ENCODE measurements at regions not wholly inside any gene's neighbourhood (a gene's known extent, or its start where the extent isn't known, plus 50 kb on each side); places are given as distances from the start of the nearest gene placed in this dataset.
"Not testable (repeated sequence)": the region's sequence is repeated elsewhere in the genome, so short reads cannot be mapped to it uniquely, and the experiment has no call there.

DNA sequence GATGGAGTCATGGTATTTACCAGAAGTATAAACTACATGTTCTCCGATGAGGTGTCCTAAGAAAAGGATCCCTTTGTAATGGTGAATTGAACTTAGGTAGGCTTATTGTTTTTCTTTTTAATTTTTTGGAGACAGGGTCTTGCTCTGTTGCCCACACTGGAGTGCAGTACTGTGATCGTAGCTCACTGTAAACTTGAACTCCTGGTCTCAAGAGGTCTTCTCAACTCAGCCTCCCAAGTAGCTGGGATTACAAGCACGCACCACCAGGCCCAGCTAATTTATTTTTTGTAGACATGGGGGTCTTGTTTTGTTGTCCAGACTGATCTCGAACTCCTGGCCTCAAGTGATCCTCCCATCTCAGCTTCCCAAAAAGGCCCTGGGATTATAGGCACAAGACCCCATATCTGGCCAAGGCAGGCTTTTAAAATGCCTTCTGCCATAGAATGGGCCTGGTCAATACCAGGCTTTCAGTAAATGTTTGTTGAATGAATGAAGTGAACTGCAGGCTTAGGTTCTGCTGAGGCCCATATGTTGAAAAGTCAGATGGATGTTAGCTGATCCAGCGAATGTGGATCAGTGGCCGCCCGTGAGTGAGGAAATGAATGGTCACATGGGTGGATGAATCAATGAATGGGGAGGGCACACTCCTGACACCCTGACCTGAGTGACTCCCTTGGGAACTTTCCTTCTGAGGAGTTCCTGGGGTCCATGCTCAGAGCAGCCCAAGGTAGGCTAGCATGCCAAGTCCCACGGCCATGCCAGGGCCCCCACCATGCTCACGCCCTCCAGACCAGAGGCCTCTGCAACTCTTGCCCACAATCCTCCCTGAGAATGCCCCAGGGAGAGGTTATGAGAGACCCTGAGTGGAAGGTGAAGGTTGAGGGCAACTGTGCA lies 118.0 kb upstream of the MYCN start:
- no peak for DNase-seq (ENCODE audit: low read depth)

DNA sequence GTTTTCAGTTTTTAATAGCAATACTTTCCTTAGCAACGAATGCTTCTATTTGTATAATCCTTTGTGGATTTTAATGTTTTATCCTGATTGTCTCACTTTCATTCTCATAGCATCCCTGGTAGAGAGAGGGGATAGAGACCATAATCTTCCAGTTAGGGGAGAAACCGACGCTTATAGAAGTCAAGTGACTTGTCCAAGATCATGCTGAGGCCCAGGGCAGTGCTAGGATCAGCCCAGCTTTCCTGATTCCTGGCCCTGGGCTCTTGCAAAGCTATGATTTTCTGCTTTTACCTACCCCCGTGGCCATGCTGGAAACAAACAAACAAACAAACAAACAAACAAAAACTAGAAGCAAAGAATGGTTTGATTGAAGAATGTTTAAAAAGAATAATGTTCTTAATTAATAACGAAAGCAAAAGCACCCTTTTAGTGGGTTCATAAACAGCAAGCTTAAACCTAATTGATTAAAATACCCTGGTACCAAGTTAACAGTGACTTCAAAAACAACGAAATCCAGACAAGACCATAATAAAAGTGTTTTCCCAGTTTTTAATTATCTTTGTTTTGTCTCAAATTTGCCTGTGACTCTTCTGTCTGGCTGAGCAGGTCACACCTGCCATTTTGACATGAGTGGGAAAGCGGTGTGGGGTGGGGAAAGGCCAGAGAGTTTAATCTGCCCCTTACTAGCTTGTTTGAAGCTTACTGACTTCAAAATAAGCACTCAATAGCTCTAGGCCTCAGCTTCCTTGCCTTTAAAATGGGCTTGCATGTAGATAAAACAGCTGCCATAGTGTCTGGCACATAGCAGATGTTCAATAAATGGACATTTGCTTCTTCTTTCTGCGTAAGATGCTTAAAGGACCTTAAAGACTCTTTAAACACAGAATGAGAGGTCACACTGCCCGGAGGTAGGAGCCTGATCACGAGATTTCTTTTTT lies 116.6 kb upstream of the MYCN start:
- DNase-seq (ENCODE audit: low read depth): no peak

GRCh38 chr2:15824467-15824866 lies 115.9 kb upstream of the MYCN start:
- DNase-seq (ENCODE audit: low read depth): not testable (repeated sequence)

DNA sequence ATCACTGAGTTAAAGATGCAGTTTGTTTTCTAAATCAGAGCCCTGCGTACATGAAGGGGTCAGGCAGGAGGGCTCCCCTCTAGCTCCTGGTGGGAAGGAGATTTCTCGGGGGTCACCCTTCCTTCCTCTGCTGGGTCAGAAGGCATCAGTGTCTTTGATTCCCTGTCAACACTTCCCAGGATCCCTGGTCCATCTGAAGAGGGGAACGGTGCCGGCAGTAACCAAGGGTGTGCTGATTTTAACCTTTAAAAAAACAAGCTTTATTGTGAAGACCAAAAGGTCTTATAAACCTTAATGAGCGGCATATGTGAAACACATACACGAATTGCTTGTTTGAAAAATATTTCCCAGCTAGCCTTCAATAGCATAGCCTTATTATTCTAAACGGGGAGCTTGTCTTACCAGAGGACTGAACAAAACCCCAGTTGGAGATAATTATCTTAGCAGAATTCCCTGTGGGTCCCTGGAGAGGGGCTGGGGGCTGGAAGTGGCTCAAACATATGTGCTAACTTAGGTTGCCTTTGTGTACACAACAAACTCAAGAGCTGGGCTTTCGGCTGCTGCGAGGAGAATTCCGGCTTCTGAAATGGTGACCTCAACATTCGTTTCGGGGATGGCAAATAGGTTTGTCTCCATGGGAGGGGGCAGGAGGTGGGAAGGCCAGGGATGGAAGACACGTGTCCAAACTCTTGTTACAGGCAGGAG lies 114.9 kb upstream of the MYCN start:
- no peak for DNase-seq (ENCODE audit: low read depth)

- DNase-seq (ENCODE audit: low read depth): no peak
Measured at GRCh38 chr2:15826273-15826717, 114.1 kb upstream of the MYCN start.

GRCh38 chr2:15827001-15827400 lies 113.3 kb upstream of the MYCN start:
- no peak for DNase-seq (ENCODE audit: low read depth)

GRCh38 chr2:15828576-15828975 lies 111.8 kb upstream of the MYCN start:
- no peak for DNase-seq (ENCODE audit: low read depth)

DNA sequence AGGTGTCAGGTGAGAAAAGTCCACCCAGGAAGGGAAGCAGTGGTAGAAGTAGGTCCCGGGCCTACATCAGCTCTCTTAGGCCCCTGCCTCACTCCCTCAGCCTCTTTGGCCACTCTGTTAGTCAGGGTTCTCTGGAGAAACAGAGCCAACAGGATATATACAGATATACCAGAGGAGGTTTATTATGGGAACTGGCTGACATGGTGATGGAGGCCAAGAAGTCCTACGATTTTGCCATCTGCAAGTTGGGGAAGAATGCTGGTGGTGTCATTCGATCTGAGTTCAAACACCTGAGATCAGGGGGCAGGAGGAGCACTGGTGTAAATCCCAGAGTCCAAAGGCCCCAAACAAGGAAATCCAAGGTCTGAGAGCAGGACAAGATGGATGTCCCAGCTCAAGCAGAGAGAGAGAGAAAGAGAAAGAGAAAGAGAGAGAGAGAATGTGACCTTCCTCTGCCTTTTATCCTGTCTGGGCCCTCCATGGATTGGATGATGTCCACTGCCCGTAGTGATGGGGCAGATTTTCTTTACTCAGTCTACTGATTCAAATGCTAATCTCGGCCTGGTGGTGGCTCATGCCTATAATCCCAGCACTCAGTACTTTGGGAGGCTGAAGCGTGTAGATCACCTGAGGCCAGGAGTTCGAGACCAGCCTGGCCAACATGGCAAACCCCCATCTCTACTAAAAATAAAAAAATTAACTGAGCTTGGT lies 111.1 kb upstream of the MYCN start:
- DNase-seq (ENCODE audit: low read depth): no peak

DNA sequence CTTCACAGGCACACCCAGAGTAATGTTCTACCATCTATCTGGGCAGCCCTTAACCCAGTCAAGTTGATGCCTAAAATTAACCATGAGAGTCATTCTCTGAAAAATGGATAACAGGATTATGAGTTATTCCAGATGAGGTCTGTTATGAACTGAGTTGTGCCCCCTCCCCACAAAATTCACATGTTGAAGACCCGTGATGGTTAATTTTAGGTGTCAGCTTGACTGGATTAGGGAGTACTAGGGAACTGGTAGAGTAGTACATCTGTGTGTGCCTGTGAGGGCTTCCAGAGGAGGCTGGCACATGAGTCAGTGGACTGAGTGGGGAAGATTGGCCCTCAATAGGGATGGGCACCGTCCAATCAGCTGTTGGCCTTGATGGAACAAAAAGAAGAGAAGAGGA lies 110.4 kb upstream of the MYCN start:
- no peak for DNase-seq (ENCODE audit: low read depth)

DNA sequence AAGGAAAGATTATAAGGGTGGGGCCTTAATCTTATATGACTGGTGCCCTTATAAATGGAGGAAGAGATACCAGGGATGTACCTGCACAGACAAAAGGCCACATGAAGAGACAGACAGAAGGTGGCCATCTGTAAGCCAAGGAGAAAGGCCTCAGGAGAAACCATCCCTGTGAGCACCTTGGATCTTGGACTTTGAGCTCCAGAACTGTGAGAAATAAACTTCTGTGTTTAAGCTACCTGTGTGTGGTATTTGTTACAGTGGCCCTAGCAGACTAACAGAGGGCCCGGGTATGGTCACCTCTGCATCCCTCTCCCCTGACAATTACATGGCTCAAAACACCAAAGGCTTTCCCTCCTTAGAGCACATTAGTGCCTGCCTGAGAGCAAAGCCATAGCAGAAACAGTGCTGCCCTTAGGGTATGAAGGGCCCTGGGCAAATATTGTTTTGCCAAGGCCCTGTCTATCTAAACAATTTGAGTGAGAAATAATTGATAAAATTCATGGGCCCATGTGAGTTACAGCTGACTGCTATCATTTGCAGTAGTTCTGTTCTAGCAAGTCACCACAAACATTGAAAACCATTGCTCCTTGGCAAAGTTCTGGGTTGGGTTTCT lies 109.3 kb upstream of the MYCN start:
- no peak for DNase-seq (ENCODE audit: low read depth)

DNA sequence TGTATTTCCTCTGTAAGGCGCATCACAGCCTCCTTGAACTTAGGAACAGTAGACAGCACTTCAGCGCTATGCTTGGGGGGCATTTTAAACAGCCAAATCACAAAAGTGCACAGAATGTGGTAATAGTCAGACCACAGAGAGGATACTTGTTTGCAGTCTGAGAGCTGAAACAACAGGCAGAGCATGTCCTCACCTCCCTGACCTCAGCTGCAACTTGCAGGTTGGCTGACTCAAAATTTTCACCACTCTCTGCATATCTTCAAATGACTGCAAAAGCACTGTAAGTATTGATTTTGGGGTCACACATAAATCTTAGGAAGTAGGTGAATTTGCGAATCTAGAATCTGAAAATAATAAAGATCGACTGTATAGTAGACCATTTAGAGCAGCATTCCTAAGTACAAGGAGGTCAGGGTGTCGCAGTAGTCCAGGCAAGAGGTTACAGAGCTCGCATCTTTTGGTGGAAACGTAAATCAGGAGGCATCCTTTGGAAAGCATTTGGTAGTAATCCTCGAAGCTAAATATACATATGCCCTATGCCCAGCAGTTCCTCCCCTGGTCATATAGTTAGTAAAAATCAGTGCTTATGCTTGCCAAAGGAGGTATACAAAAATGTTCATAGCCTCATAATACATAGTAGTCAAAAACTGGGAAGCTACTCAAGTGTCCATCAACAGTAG lies 108.2 kb upstream of the MYCN start:
- DNase-seq (ENCODE audit: low read depth): no peak

GRCh38 chr2:15832849-15833680 lies 107.3 kb upstream of the MYCN start:
- no peak for DNase-seq (ENCODE audit: low read depth)

GRCh38 chr2:15833731-15834130 lies 106.6 kb upstream of the MYCN start:
- DNase-seq (ENCODE audit: low read depth): no peak

DNA sequence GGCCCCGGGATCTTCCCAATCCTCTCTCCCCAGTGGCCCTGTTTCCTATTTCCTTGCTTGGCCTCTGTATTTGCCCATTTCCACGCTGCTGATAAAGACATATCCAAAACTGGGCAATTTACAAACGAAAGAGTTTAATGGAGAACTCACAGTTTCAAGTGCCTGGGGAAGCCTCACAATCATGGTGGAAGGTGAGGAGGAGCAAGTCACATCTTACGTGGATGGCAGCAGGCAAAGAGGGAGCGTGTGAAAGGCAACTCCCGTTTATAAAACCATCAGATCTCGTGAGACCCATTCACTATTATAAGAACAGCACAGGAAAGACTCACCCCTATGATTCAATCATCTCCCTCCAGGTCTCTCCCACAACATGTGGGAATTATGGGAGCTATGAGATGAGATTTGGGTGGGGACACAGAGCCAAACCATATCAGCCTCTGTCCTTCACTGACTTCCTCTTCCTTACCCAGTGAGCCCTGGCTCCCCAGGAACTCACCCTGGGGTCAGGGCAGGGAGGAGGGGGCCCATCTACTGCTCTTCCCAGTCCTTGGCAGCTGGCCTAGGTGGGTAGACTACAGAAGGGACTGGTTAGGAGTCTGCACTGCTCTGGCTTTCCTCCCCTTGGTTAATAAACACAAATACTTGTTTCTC lies 105.8 kb upstream of the MYCN start:
- DNase-seq (ENCODE audit: low read depth): no peak

DNA sequence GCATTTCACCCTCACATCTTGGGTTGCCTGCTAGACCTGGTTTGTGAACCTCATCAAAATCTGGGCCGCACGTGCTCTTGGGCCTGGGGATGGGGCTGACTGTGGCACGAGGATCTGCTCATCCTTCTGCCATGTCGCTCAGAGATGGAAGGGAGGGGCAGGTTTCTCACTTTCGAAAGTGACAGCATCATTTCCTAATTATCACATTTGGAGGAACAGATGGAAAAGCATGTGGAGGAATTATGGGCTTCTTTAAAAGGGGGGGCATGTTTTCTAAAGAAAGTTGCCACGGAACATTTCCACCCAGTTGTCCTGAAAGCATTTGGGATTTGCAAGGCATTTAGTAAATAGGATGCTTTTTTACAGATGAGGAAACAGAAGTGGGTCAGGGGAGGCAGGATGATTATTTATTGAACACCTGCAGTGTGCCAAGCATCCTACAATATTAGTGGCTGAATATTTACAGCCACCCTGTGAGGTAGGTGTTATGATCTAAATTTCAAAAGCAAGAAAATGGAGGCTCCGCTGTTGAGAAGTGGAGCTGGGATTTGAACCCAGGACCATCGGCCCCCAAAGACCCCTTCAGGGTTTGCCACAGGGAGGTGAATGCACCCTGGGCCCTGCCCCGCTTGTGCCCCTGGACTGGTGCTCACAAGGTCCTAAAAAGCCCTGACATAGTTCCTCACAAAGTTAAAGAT lies 104.2 kb upstream of the MYCN start:
- no peak for DNase-seq (ENCODE audit: low read depth)

DNA sequence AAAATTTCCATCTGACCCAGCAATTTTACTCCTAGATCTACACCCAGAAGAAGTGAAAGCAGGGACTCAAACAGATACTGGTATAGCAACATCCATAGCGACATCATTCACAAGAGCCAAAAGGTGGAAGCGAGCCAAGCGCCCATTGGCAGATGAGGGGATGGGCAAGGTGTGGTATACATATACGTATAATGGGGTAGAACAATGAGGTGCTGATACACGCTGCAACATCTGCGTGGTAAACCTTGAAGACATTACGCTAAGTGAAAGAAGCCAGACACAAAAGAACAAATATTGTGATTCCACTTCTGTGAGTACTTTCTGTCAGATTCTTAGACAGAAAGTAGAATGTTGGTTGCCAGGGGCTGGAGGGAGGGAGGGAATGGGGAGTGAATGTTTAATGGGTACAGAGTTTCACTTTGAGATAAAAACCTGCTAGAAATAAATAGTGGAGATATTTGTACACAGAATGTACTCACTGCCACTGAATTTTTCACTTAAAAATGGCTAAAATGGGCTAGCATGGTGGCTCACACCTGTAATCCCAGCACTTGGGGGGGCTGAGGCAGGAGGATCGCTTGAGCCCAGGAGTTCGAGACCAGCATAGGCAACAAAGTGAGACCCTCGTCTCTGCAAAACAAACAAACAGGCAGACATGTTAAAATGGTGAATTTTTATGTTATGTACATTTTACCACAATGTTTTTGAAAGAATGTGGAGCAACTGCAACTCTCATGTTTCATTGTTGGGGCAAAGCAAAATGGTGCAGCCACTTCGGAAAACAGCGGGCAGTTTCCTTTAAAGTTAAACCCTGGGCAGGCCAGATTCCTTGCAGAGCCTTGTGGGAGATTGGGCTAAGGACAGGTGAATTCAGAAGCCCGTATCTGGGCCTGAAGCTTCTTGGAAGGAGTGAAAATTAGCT lies 103.4 kb upstream of the MYCN start:
- DNase-seq (ENCODE audit: low read depth): no peak

DNA sequence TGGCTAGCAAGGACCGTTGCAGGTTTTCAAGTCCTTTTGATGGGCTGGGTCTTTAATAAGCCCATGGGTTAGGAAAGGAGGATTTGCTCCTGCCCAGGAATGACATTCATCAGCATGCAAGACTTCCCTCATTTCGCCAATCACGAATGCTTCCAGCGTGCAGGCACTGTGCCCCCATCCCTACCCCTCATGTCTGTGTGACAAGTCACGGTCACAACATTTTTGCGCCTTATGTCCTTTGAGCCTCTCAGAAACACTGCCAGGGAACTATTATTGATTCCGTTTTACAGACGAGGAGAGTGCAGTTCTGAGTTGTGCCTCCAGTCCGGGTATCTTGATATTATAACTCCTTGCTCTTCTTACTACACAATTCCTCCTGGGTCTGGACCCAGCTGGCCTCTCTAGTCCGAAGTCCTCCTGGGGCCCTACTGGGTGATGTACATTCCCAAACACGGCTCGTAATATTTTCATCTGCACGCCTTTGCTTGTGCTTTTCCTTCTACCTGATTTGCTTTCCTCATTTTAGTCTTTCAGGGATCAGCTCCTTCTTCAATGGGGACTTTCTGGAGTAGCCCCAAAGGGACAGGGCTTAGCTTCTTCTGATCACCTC lies 101.8 kb upstream of the MYCN start:
- no peak for DNase-seq (ENCODE audit: low read depth)
